RWPE1 (cell line): ENCODE measurements at regions not wholly inside any gene's neighbourhood (a gene's known extent, or its start where the extent isn't known, plus 50 kb on each side); places are given as distances from the start of the nearest gene placed in this dataset.
A peak's percentile ranks its signal among the peaks of the same experiment; 100 is the strongest.
"Not testable (repeated sequence)": the region's sequence is repeated elsewhere in the genome, so short reads cannot be mapped to it uniquely, and the experiment has no call there.

Experiments used
- CTCF ChIA-PET: fragments of 350-600 bp; sonication (Branson Sonifier 250); formaldehyde crosslinking; extraction: SDS; loops from one replicate; lab custom pipeline; 2021; lab: Yijun Ruan, JAX
- POLR2A ChIA-PET: fragments of 400-600 bp; formaldehyde crosslinking; extraction: SDS; loops from one replicate; lab custom pipeline; 2020; ENCODE audit warnings: antibody characterized with exemption; ENCODE audit not compliant: low non-redundant PET; lab: Yijun Ruan, JAX
- DNase-seq: peaks from one replicate; pipeline ENCODE4 v3.0.0; 2012; ENCODE audit warnings: low spot score
- H3K27ac ChIP-seq: fragments of 450-650 bp; 2 replicates; pipeline ENCODE4 v1.5.1; 2017
- TF ChIP-seq, protein P1 (sequence below): fragments of 450-650 bp; conservative IDR thresholded peaks from 2 replicates; pipeline ENCODE4 v1.5.1; 2017; ENCODE audit warnings: low read depth, mild to moderate bottlenecking

DNA sequence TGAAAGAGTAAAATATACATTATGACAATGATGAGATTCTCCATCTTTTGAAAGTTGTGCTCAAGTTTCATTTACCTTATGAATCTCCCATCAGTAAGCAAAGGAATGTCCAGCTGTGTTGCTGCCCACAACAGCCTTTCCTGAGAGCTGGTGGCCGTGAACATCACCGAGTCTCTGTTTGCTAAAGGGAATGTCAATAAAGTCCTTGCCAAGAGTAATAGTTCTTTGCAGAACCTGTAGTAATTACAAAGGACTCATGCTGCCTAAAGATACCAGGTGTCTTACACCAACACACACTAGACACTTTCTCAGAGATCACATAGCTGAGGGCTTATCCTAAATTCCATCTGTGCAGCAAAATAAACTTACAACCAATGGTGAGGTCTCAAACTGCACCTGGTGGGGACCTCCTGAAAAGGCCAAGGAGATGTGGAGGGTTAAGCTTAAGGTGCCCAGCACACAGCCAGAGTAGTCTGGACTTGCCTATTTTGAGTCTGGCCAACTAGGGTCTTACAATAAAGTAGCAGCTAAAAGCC, 111.1 kb upstream of the DAPK1 start:
- TF ChIP-seq, protein P1, sequence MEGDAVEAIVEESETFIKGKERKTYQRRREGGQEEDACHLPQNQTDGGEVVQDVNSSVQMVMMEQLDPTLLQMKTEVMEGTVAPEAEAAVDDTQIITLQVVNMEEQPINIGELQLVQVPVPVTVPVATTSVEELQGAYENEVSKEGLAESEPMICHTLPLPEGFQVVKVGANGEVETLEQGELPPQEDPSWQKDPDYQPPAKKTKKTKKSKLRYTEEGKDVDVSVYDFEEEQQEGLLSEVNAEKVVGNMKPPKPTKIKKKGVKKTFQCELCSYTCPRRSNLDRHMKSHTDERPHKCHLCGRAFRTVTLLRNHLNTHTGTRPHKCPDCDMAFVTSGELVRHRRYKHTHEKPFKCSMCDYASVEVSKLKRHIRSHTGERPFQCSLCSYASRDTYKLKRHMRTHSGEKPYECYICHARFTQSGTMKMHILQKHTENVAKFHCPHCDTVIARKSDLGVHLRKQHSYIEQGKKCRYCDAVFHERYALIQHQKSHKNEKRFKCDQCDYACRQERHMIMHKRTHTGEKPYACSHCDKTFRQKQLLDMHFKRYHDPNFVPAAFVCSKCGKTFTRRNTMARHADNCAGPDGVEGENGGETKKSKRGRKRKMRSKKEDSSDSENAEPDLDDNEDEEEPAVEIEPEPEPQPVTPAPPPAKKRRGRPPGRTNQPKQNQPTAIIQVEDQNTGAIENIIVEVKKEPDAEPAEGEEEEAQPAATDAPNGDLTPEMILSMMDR = no peak
- no peak overlapping the region for H3K27ac ChIP-seq
- DNase-seq = no peak
- POLR2A ChIA-PET = no interaction called here
- CTCF ChIA-PET = no interaction called here

DNA sequence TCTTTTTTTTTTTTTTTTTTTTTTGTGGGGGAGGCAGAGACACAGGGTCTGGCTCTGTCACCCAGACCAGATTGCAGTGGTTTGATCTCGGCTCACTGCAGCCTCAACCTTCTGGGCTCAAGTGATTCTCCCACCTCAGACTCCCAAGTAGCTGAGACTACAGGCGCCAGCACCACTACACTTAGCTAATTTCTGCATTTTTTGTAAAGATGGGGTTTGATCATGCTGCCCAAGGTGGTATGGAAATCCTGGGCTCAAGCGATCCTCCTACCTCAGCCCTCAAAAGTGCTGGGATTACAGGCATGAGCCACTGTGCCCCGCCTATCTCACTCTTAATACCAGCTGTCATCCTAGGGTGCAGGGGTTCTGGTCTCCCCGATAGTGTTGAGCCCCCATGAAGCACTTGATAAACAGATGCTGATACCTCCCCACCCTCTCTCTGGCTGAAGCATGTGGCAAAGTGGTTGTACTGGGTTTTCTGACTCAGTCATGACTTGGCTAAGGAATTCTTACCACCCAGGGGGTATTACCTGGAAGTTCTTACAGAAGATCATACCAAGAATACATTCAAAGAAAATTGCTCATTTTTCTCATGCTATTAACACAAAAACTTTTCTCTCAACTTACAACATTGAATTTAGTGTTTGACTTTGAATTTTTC, 110.2 kb upstream of the DAPK1 start:
- CTCF ChIA-PET = no interaction called here
- POLR2A ChIA-PET = no interaction called here
- no peak overlapping the region for H3K27ac ChIP-seq
- TF ChIP-seq, protein P1 = no peak
- DNase-seq = peak; percentile 38

DNA sequence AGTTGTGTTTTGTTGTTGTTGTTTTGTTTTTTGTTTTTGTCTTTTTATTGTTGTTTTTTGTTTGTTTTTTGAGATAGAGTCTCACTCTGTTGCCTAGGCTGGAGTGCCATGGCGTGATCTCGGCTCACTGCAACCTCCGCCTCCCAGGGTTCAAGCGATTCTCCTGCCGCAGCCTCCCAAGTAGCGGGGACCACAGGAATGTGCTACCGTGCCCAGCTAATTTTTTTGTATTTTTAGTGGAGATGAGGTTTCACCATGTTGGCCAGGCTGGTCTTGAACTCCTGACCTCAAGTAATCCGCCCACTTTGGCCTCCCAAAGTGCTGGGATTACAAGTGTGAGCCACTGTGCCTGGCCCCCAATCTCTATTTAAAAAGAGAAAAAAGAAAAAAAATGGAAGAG, 109.0 kb upstream of the DAPK1 start:
- not testable (repeated sequence) for DNase-seq

DNA sequence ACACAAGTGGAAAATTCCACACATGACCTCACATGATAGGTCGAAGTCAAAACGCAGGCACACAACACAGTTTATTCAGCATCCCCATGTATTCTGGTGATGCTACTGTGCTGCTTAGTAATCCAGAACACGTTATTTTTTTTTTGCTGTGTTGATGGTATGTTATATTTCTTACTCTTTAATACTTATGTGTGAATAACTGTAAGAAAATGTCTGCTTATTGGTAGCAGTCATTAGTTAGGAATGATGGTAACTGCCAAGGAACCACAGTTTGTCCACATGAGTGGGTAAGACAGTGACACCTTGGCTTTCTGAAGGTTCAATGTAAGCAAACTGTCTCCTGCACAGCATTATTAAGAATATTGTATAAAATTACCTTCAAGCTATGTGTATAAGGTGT, 107.7 kb upstream of the DAPK1 start:
- TF ChIP-seq, protein P1 = no peak
- no peak for DNase-seq
- ChIA-PET POLR2A (no interaction called here), CTCF (no interaction called here)
- no peak overlapping the region for H3K27ac ChIP-seq

More for the DNA sequence above, 109.0 kb upstream of the DAPK1 start:
- H3K27ac ChIP-seq, POLR2A ChIA-PET, CTCF ChIA-PET: not testable (repeated sequence)

DNA sequence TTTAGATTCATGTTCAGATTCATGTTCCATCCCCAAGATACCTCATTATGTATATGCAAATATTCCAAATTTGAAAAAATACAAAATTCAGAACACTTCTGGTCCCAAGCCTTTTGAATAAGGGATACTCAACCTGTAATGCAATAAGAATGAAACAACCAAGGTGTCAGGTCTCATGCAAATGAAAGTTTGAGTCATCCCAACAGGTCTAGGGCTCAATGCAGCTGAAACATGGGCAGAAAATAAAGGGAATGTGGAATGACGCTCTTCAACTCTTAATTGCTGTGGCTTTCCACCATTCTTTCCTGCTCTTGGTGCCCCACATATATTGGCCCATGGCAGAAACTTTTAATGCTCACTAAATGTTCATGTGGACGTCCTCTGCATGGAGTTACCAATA, 107.3 kb upstream of the DAPK1 start:
- CTCF ChIA-PET = no interaction called here
- H3K27ac ChIP-seq = no peak overlapping the region
- POLR2A ChIA-PET = no interaction called here
- TF ChIP-seq, protein P1 = no peak
- no peak for DNase-seq

DNA sequence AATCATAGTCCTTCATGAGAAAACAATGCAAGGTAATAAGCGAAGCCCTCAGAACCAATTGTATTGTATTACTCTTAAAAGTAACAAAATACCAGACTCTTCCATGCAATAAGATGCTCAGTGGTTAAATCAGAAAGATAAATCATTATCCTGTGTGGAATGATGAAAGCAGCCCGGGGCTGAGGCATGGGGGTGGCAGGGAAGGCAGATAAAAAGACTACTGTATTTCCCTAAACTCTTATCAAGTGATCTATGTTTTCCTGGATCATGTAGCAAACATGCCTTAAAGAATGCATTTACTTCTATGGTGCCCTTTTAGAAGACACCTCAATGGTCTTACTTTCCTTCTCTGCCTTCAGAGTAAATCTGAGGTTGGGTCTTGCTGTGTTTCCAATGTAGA, 105.6 kb upstream of the DAPK1 start:
- ChIA-PET CTCF (no interaction called here), POLR2A (no interaction called here)
- no peak overlapping the region for H3K27ac ChIP-seq
- DNase-seq = no peak
- TF ChIP-seq, protein P1 = no peak

DNA sequence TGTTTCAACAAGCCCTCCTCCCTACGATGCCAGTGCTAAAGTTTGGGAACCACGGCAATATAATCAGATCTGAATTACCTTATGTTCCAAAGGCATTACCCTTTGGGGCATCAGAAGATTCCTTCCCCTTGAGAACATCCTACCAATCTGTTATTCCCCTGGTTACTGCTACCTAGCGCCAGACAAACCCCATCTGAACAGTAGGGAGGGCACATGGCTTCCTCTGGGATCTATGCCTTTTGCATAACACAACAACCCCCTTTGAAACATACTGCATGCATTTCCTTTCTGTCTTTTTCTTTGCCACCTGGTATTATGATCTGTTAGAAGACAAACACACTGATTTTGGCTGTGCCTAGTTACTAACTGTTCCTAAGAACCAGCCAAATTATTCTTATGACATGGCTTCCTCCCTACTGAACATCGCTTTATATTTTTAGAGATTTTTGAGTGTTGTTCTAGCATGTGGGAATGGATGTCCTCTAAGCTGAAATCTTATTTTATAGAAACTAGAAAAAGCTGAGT, 103.9 kb upstream of the DAPK1 start:
- POLR2A ChIA-PET = no interaction called here
- H3K27ac ChIP-seq = no peak overlapping the region
- TF ChIP-seq, protein P1 = no peak

More for the DNA sequence above, 103.9 kb upstream of the DAPK1 start:
- no peak for DNase-seq
- CTCF ChIA-PET = no interaction called here
